Gastroesophageal sphincter (tissue), 4 donors: ENCODE measurements at regions not wholly inside any gene's neighbourhood (a gene's known extent, or its start where the extent isn't known, plus 50 kb on each side); places are given as distances from the start of the nearest gene placed in this dataset.

ENCODE experiments used
- ATAC-seq: fragments of 150-250 bp; one replicate; pipeline ENCODE4 v1.9.1; 2016; ENCODE audit warnings: mild to moderate bottlenecking, moderate library complexity
- H3K27ac ChIP-seq, 4 donors: fragments of 200-600 bp; sonication (generic) in 3 of 4; 1 replicate in 3 of 4; 2 replicates in 1 of 4; pipeline ENCODE4 v1.5.1; 2016 to 2019
- H3K27me3 ChIP-seq: fragments of 200-600 bp; sonication (generic); one replicate; pipeline ENCODE4 v1.5.1; 2019
- H3K36me3 ChIP-seq, 2 donors: fragments of 200-600 bp; sonication (generic); one replicate each; pipeline ENCODE4 v1.5.1; 2019; ENCODE audit warnings: control low read depth in 1 of 2
- H3K4me1 ChIP-seq, 3 donors: fragments of 200-600 bp; sonication (generic); 1 replicate in 2 of 3; 2 replicates in 1 of 3; pipeline ENCODE4 v1.5.1; 2016 to 2019; ENCODE audit warnings: control low read depth in 2 of 3
- H3K4me3 ChIP-seq, 2 donors: fragments of 200-600 bp; sonication (generic); one replicate each; pipeline ENCODE4 v1.5.1; 2019; ENCODE audit warnings: mild to moderate bottlenecking in 1 of 2, moderate library complexity in 1 of 2
- H3K9me3 ChIP-seq, 3 donors: fragments of 200-600 bp; sonication (generic); one replicate each; pipeline ENCODE4 v1.5.1; 2017 to 2019; ENCODE audit warnings: control low read depth in 2 of 3
- EP300 ChIP-seq: sonication (generic); formaldehyde crosslinking; IDR thresholded peaks from one replicate; pipeline ENCODE4 v1.6.1; 2017; ENCODE audit warnings: antibody characterized with exemption, mild to moderate bottlenecking
- POLR2A ChIP-seq, 2 donors: fragments of 450-650 bp; IDR thresholded peaks; one replicate each; pipeline ENCODE4 v1.6.1; 2017; ENCODE audit warnings: antibody characterized with exemption in 2 of 2, mild to moderate bottlenecking in 2 of 2, moderate library complexity in 1 of 2
- POLR2AphosphoS5 ChIP-seq: sonication (generic); formaldehyde crosslinking; IDR thresholded peaks from one replicate; pipeline ENCODE4 v1.6.1; 2017; ENCODE audit warnings: antibody characterized with exemption
- WGBS, 2 donors: methylation state at CpG; one replicate each; pipeline ENCODE4 v1.1.5; 2018; ENCODE audit warnings: low coverage in 1 of 2; 5-methylcytosine and 5-hydroxymethylcytosine counted together
- TF ChIP-seq, protein P1 (sequence below), 4 experiments: fragments of 200-600 bp in 2 of 4; fragments of 450-650 bp in 2 of 4; sonication (generic) in 1 of 4; IDR thresholded peaks; one replicate each; pipeline ENCODE4 v1.5.1; 2017 to 2019; ENCODE audit warnings: antibody characterized with exemption in 4 of 4, mild to moderate bottlenecking in 2 of 4, moderate library complexity in 2 of 4

DNA sequence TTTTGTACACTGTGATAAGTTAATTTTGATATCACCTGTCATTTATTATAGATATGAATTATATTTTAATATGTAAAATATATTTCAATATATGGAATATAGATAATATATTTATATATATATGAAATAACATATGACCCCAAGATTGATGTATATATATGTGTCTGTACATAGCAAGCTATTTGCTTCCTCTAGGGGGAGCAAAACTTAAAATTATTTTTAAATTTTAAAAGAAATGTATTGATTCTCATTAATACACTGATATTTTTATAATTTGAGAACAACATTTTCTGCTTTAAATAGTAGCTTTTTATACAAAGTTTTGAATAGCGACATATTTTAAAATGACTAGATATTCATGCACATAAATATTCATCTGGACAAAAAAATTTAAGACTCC is 272.0 kb downstream of the DMRTA1 start:
- Histone ChIP-seq H3K4me1 (no peaks in the 10 kb centered on the region), H3K27ac (no peak overlapping the region), H3K27me3 (no peaks in the 10 kb centered on the region), H3K9me3 (no peaks in the 10 kb centered on the region), H3K4me3 (no peak overlapping the region), H3K36me3 (no peaks in the 10 kb centered on the region)
- 55 to 56% methylated on average over 1 of the region's 1 CpG for WGBS, 2 donors
- ATAC-seq, result no peak
- TF ChIP-seq EP300 (no peak), POLR2AphosphoS5 (no peak), POLR2A (IDR thresholded peaks at IDR 0.05) (no peak)
- TF ChIP-seq, protein P1, sequence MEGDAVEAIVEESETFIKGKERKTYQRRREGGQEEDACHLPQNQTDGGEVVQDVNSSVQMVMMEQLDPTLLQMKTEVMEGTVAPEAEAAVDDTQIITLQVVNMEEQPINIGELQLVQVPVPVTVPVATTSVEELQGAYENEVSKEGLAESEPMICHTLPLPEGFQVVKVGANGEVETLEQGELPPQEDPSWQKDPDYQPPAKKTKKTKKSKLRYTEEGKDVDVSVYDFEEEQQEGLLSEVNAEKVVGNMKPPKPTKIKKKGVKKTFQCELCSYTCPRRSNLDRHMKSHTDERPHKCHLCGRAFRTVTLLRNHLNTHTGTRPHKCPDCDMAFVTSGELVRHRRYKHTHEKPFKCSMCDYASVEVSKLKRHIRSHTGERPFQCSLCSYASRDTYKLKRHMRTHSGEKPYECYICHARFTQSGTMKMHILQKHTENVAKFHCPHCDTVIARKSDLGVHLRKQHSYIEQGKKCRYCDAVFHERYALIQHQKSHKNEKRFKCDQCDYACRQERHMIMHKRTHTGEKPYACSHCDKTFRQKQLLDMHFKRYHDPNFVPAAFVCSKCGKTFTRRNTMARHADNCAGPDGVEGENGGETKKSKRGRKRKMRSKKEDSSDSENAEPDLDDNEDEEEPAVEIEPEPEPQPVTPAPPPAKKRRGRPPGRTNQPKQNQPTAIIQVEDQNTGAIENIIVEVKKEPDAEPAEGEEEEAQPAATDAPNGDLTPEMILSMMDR (IDR thresholded peaks at IDR 0.05), result no peak

DNA sequence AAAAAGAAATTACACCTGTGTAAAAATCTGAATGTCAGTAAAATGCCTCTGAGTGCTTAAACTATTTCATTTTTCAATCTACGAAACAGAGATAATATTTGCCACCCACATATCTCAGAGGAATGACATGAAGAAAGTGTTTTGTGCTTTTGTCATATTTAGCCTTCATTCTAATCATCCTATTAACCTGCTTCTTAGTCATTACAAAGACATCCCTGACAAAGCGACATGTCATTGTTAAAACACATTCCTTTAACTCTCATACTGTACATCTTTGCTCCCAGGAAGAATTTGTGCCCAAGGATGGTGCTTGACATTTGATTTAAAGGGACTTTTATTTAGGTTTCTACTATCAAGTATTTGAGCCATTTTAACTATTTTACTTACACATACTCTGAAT is 275.9 kb downstream of the DMRTA1 start:
- 51 to 63% methylated on average over 2 of the region's 2 CpGs for WGBS, 2 donors
- H3K4me3 ChIP-seq, result no peak overlapping the region
- no peak for ATAC-seq
- no peaks in the 10 kb centered on the region for H3K9me3 ChIP-seq
- TF ChIP-seq EP300 (no peak), POLR2A (IDR thresholded peaks at IDR 0.05) (no peak)
- H3K27ac ChIP-seq, result no peak overlapping the region
- no peaks in the 10 kb centered on the region for H3K27me3 ChIP-seq
- H3K4me1 ChIP-seq, result no peaks in the 10 kb centered on the region
- no peaks in the 10 kb centered on the region for H3K36me3 ChIP-seq

DNA sequence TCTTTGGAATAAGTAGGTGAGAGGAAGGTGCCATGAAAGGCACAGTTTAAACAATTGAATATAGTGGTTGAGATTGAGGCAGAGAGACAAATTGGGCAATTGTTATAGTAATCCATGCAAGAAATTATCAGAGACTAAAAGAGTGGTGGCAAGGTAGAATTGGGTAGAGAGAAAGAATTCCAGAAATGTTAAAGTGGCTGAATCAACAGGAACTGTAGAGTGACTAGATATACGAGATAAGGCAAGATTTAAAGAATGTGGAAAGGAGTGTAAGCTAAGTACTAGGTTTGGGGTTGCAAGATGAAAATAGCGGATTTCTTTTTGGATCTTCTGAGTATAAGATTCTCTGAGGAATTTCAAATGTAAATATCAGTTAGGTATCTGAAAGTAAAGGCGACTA is 285.2 kb downstream of the DMRTA1 start:
- no peaks in the 10 kb centered on the region for H3K4me1 ChIP-seq
- H3K4me3 ChIP-seq, result no peak overlapping the region
- no peak overlapping the region for H3K27ac ChIP-seq
- TF ChIP-seq, protein P1 (IDR thresholded peaks at IDR 0.05), result no peak
- no peak for TF ChIP-seq EP300
- no peaks in the 10 kb centered on the region for H3K36me3 ChIP-seq
- 68 to 83% methylated on average over 2 to 3 of the region's 3 CpGs for WGBS, 2 donors
- H3K27me3 ChIP-seq, result no peaks in the 10 kb centered on the region
- H3K9me3 ChIP-seq, result no peaks in the 10 kb centered on the region
- no peak for ATAC-seq

DNA sequence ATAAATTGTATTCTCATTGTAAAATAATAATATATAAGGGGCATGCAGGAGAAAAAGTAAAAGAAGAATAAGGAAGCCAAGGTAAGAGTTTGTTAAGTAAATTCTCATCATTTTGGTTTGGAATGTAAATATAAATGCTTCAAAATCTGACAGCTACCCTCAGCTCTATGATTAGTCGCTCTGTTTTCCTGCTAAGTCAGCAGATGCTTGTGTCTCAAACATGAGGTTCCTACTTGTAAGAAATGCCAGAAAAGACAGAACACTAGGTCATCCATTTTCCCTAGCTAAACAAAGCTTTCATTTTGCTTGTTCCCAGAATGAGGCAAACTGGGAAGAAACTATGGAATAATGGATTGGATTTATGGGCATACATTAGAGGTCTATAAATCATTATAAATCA is 293.1 kb downstream of the DMRTA1 start:
- no peaks in the 10 kb centered on the region for H3K27me3 ChIP-seq
- TF ChIP-seq POLR2AphosphoS5, result no peak
- TF ChIP-seq, protein P1 (IDR thresholded peaks at IDR 0.05), result no peak
- H3K9me3 ChIP-seq, result no peaks in the 10 kb centered on the region
- WGBS, 2 donors, result 36 to 62% methylated on average over 1 of the region's 1 CpG
- H3K36me3 ChIP-seq, result no peaks in the 10 kb centered on the region
- H3K27ac ChIP-seq, result no peak overlapping the region
- H3K4me1 ChIP-seq, result no peaks in the 10 kb centered on the region
- no peak overlapping the region for H3K4me3 ChIP-seq
- ATAC-seq, result no peak

- ATAC-seq, result no peak
- Histone ChIP-seq H3K27ac (no peak overlapping the region), H3K4me3 (no peak overlapping the region)
These were observed 294.2 kb downstream of the DMRTA1 start for GRCh38 chr9:22740781-22741180.

More at GRCh38 chr9:22740781-22741180, 294.2 kb downstream of the DMRTA1 start:
- Histone ChIP-seq H3K36me3 (no peaks in the 10 kb centered on the region), H3K9me3 (no peaks in the 10 kb centered on the region), H3K4me1 (no peaks in the 10 kb centered on the region), H3K27me3 (no peaks in the 10 kb centered on the region)
- TF ChIP-seq POLR2AphosphoS5 (no peak), POLR2A (IDR thresholded peaks at IDR 0.05) (no peak), EP300 (no peak)
- TF ChIP-seq, protein P1 (IDR thresholded peaks at IDR 0.05), result no peak
- 67% methylated on average over 1 of the region's 1 CpG; no CpG with 5 or more reads in 1 of the 2 donors for WGBS, 2 donors
